Left lung (tissue), 4 donors: ENCODE measurements at regions not wholly inside any gene's neighbourhood (a gene's known extent, or its start where the extent isn't known, plus 50 kb on each side); places are given as distances from the start of the nearest gene placed in this dataset.

Experiments used
- ATAC-seq: fragments of 200-7000 bp; cut with Tn5 transposase; one replicate; pipeline ENCODE4 v1.9.1; 2020; ENCODE audit warnings: moderate library complexity
- DNase-seq, 4 donors: peaks; one replicate each; pipeline ENCODE4 v3.0.0-alpha.2; 2013 to 2020
- H3K27ac ChIP-seq, 2 donors: fragments of 200-600 bp; sonication (generic) in 1 of 2; one replicate each; pipeline versions ENCODE4 v1.5.0 to v1.8.0; 2020 to 2021
- H3K27me3 ChIP-seq, 2 donors: fragments of 200-600 bp; sonication (generic) in 1 of 2; one replicate each; pipeline versions ENCODE4 v1.5.0 to v1.8.0; 2020 to 2021
- H3K36me3 ChIP-seq, 2 donors: fragments of 200-600 bp; sonication (generic) in 1 of 2; one replicate each; pipeline versions ENCODE4 v1.5.0 to v1.8.0; 2020 to 2021
- H3K4me1 ChIP-seq, 2 donors: fragments of 200-600 bp; one replicate each; pipeline ENCODE4 v1.8.0; 2021
- H3K4me3 ChIP-seq, 2 donors: fragments of 200-600 bp; sonication (generic) in 1 of 2; one replicate each; pipeline versions ENCODE4 v1.5.0 to v1.8.0; 2020 to 2021; ENCODE audit warnings: mild to moderate bottlenecking in 1 of 2
- H3K9me3 ChIP-seq, 2 donors: fragments of 200-600 bp; sonication (generic) in 1 of 2; one replicate each; pipeline versions ENCODE4 v1.5.0 to v1.8.0; 2020 to 2021
- intact Hi-C, 2 donors: fragments of 100-400 bp; cut with DNase I; formaldehyde crosslinking; loops; one replicate each; pipeline versions ENCODE4 v1.11.2 to v1.14.2; 2022
- TF ChIP-seq, protein P1 (sequence below), 2 donors: fragments of 200-600 bp; sonication (generic) in 1 of 2; IDR thresholded peaks; one replicate each; pipeline versions ENCODE4 v1.5.0 to v1.8.0; 2021; ENCODE audit warnings: antibody characterized with exemption in 2 of 2
- donor health status: DM: no; HTN: yes; CAD: no.
- donor health status: DM: no; HTN: no; CAD: no.

DNA sequence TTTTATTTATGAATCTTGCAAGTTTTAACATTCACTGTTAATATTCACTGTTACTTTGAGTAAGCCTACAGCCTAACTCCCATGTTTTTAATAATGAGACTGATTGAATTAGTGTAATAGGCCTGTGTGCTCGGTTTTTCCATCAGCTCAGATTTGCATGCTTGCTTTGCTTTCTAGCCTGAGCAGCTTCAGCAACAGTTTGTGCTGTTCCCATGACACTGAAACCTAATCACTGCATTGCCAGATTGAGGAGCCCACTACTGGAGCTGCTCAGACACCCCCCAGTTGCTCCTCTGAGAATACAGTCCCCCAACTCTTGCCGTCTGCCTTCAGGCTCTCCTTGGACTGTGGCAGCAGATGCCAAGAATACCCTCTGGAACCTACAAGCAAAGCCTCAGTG is 695.4 kb downstream of the BRINP3 start:
- DNase-seq, result no peak

DNA sequence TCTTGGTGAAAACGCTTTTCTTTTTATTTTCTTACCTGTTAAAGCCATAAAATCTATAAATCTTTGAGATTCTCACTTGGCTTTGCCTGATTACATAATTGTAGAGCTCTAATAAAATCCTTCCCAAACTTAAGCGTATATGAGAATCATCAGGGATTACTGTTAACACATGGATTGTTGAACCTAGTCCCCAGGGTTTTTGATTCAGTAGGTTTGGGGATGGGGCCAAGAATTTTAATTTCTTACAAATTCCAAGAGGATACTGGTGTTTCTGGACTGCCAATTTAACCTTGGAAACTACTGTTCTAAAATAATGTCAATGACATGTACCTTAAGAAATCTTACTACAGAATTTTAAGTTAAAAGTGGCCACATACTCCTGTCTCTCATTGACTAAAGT is 694.2 kb downstream of the BRINP3 start:
- TF ChIP-seq, protein P1, sequence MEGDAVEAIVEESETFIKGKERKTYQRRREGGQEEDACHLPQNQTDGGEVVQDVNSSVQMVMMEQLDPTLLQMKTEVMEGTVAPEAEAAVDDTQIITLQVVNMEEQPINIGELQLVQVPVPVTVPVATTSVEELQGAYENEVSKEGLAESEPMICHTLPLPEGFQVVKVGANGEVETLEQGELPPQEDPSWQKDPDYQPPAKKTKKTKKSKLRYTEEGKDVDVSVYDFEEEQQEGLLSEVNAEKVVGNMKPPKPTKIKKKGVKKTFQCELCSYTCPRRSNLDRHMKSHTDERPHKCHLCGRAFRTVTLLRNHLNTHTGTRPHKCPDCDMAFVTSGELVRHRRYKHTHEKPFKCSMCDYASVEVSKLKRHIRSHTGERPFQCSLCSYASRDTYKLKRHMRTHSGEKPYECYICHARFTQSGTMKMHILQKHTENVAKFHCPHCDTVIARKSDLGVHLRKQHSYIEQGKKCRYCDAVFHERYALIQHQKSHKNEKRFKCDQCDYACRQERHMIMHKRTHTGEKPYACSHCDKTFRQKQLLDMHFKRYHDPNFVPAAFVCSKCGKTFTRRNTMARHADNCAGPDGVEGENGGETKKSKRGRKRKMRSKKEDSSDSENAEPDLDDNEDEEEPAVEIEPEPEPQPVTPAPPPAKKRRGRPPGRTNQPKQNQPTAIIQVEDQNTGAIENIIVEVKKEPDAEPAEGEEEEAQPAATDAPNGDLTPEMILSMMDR (IDR thresholded peaks at IDR 0.05), result no peak
- no peak for ATAC-seq
- Histone ChIP-seq H3K4me1 (no peaks in the 10 kb centered on the region), H3K27me3 (no peaks in the 10 kb centered on the region), H3K4me3 (no peak overlapping the region), H3K9me3 (peaks cover 0 to 1% of the 10 kb centered on the region in 2 donors), H3K27ac (no peak overlapping the region), H3K36me3 (no peaks in the 10 kb centered on the region)
- intact Hi-C loops, result no loop called here
- no peak for DNase-seq

More for the DNA sequence above, 695.4 kb downstream of the BRINP3 start:
- H3K9me3 ChIP-seq, result no peaks in the 10 kb centered on the region
- no peaks in the 10 kb centered on the region for H3K4me1 ChIP-seq
- intact Hi-C loops, result no loop called here
- no peaks in the 10 kb centered on the region for H3K36me3 ChIP-seq
- no peak for ATAC-seq
- H3K27me3 ChIP-seq, result no peaks in the 10 kb centered on the region
- no peak overlapping the region for H3K27ac ChIP-seq
- no peak overlapping the region for H3K4me3 ChIP-seq
- TF ChIP-seq, protein P1 (IDR thresholded peaks at IDR 0.05), result no peak

DNA sequence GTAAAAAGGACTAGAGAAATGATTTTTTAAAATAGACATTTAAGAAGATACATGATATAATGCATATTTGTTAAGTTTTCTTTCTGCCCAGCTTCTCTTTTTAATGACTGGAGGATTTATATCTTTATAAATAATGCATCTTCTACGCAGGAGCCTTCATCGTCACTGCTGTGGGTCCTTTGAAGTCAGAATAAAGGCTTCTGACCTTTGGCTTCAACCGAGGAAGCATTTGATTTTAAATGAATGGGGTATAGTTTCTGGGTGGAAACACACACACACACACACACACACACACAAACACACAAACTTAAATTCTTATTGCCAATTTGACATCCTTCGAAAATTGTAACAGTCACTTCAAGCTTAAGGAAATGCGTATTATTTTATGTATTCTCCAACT is 690.9 kb downstream of the BRINP3 start:
- ATAC-seq, result no peak
- no peaks in the 10 kb centered on the region for H3K27me3 ChIP-seq
- no peak for DNase-seq
- intact Hi-C loops, result no loop called here
- H3K9me3 ChIP-seq, result peaks cover 0 to 1% of the 10 kb centered on the region in 2 donors
- TF ChIP-seq, protein P1 (IDR thresholded peaks at IDR 0.05), result no peak
- no peak overlapping the region for H3K4me3 ChIP-seq
- H3K36me3 ChIP-seq, result no peaks in the 10 kb centered on the region
- H3K4me1 ChIP-seq, result no peaks in the 10 kb centered on the region
- H3K27ac ChIP-seq, result no peak overlapping the region

DNA sequence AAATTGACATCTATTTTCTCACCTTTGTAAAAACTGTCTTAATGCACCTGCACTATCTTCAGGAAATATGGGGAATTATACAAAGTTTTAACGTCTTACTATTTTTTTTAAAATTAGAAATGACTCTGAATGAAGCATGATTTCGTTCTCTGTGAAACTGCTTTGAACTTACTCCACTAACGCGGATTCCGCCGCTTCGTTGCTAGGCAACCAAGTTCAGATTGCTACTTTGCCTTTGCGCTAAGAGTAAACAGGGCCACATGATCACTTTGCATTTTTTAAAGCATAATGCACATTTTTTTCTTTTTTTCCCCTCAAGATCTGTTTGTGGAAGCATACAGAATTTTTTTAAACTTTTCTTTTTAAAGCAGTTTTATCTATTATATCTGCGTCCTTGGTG is 690.5 kb downstream of the BRINP3 start:
- H3K4me3 ChIP-seq, result no peak overlapping the region
- TF ChIP-seq, protein P1 (IDR thresholded peaks at IDR 0.05), result no peak
- H3K9me3 ChIP-seq, result peaks cover 0 to 1% of the 10 kb centered on the region in 2 donors
- H3K27ac ChIP-seq, result no peak overlapping the region
- H3K4me1 ChIP-seq, result no peaks in the 10 kb centered on the region
- H3K36me3 ChIP-seq, result no peaks in the 10 kb centered on the region
- DNase-seq (peak in 2 of 4 donors; percentile 20 to 64), ATAC-seq (no peak)
- H3K27me3 ChIP-seq, result no peaks in the 10 kb centered on the region
- intact Hi-C loops, result no loop called here

DNA sequence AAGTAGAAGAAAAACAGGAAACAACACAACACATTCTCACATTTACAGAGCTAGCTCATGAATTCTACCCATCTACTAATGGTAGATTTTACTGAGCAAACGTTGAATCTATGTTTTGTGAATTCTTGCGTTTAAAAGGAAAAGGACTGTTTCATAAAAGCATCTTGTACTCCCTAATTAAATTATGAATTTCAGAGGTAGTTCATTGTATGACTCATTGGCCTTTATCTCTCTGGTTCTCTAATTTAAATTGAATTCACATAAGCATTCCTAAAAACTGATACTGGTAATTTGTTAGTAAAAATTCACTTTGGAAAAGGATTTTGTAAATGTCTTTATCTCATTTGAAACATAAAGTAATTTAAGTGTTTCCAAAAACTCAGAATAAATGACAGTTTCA is 687.3 kb downstream of the BRINP3 start:
- Histone ChIP-seq H3K9me3 (peaks cover 0 to 1% of the 10 kb centered on the region in 2 donors), H3K27me3 (no peaks in the 10 kb centered on the region), H3K4me3 (no peak overlapping the region), H3K36me3 (no peaks in the 10 kb centered on the region), H3K27ac (no peak overlapping the region), H3K4me1 (no peaks in the 10 kb centered on the region)
- TF ChIP-seq, protein P1 (IDR thresholded peaks at IDR 0.05), result no peak
- intact Hi-C loops, result no loop called here
- DNase-seq (no peak), ATAC-seq (no peak)
